GM23248 (cell line): ENCODE measurements at regions not wholly inside any gene's neighbourhood (a gene's known extent, or its start where the extent isn't known, plus 50 kb on each side); places are given as distances from the start of the nearest gene placed in this dataset.

Source experiments
- EZH2 ChIP-seq: fragments of 200-600 bp; sonication (generic); IDR thresholded peaks from 2 replicates; pipeline ENCODE4 v1.6.1; 2018; ENCODE audit warnings: antibody characterized with exemption, mild to moderate bottlenecking; ENCODE audit not compliant: insufficient read depth, poor library complexity, severe bottlenecking
- EZH2phosphoT487 ChIP-seq: fragments of 200-600 bp; sonication (generic); IDR thresholded peaks from 2 replicates; pipeline ENCODE4 v1.6.1; 2018; ENCODE audit warnings: antibody characterized with exemption, moderate library complexity, mild to moderate bottlenecking, low read depth; ENCODE audit not compliant: insufficient read depth

- TF ChIP-seq EZH2 (no peak), EZH2phosphoT487 (no peak)
Measured at GRCh38 chr19:20250121-20250520, 83.1 kb downstream of the ZNF486 start.
